ENCODE measurements at regions not wholly inside any gene's neighbourhood (a gene's known extent, or its start where the extent isn't known, plus 50 kb on each side); places are given as distances from the start of the nearest gene placed in this dataset.

DNA sequence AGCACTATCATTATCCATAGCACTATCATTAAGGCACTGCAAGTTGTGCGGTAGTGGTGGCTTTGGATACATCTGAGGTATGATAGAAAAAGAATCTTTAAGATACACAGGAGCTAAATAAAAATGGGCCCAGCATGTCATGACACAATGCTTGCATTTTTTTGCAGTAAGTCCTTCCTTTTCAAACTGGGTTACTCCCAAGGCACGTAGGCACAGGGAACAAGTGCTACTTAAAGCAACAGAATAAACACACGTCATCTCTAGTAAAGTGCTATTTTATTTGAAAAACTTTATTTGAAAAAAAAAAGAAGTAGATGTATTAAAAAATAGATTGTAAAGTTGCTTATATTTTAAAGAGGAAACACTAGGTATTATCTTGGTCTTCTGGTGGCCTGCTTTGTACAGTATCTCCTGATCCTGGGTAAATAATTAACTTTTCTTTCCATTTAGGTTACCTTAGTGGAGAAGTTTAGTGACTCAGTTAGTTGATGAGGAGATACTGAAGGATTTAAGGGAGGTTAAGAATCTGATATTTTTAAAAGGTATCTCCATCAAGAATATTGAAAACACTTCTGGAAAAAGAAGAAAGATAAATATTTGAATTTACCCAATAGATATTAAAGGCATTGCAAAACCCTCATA, 129.6 kb downstream of the EDN1 start:
- DNase-seq (ENCODE audit: low read depth, low spot score) = peak; percentile 81
- peak overlapping the region; percentile 80 for H3K27ac ChIP-seq

DNA sequence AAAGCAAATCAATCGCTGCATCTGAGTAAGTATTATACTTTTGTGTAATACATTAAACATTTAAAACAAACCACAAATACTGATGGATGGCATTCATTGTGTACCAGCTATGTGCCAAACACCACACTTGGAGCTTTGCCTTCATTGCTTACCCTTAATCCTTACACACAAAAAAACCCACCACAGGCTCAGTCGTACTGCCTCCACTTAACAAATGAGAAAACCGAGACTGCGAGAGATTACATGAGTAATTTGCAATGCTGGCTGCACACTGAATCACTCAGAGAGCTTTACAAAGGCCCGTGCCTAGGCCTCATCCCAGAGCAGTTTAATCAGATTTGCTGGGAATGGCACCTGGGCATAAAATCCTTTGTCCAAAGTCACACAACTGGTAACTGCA, 130.5 kb downstream of the EDN1 start:
- peak overlapping the region; percentile 80 for H3K27ac ChIP-seq
- peak; percentile 96 for DNase-seq (ENCODE audit: low read depth, low spot score)

DNA sequence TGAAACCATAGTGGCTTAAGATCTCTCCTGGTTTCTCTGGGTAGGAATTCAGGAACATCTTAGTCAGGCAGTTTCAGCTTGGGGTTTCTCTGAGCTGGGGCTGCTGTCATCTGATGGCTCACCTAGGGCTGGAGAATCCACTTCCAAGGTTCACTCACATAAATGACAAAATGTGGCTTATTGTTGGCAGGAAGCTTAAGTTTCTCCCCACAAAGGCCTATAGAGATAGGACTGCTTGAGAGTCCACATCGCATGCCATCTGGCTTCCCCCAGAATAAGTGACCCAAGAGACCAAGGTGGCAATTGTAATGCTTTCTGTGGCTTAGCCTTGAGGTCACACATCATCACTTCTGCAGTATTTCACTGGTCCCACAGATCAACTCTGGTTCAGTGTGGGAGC, 131.4 kb downstream of the EDN1 start:
- peak overlapping the region; percentile 80 for H3K27ac ChIP-seq
- DNase-seq (ENCODE audit: low read depth, low spot score) = no peak

DNA sequence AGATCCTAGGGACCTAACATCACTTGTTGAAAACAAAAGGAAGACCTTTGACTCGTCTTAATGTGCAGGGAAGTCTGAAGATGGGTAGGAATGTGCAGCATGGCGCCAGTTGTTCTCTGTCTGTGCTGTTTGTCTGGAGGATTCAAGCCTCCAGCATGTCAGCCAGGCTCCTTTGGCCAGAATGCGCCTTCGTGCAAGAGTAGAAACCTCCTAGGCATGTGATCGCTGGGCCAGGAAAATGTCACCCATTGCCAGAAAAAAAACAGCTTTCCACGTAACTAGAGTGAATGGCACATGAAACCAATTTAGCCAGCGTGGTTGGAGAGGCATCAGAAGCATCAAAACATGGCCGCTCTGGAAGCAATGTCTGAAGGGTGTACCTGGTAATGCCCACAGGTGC, 132.7 kb downstream of the EDN1 start:
- no peak for DNase-seq (ENCODE audit: low read depth, low spot score)

DNA sequence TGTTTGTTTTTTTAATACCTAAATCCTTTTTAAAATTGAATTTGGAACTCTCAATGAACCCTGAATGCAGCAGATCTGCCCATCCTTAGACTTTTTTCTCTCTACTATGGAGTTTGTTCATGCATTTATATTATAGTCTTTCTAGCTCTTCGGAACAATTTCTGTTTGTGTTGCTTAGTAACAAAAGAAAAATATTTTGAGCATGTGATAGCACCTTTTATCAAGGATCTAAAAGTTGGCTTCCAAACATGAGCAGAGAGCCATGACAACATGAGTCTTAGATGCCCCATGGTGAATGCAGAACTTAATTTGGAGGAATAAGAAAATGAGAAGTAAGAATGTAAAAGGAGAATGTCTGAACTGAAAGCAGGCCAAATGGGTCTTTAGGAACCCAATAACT, 133.7 kb downstream of the EDN1 start:
- no peak overlapping the region for H3K27ac ChIP-seq
- no peak for DNase-seq (ENCODE audit: low read depth, low spot score)

More for the DNA sequence above, 132.7 kb downstream of the EDN1 start:
- no peak overlapping the region for H3K27ac ChIP-seq

DNA sequence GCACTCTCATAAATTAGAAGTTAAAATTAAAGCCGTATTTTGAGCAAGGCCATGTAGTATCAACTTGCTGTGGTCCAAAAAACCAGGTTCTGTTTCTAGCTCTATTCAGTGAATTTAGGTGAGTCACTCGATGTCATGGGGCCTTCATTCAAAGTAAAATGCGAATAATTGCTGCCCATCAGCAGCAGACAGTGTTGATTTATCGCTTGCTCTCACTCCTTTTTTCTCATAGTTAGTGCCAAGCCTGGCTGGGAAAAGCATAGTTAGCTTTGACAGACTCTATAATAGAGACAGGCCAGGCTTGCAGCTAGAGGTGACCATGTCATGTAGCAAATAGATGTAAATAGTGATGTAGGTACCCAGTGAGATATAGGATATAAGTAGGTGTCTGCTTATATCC, 136.0 kb downstream of the EDN1 start:
- DNase-seq (ENCODE audit: low read depth, low spot score) = no peak
- H3K27ac ChIP-seq = no peak overlapping the region

DNA sequence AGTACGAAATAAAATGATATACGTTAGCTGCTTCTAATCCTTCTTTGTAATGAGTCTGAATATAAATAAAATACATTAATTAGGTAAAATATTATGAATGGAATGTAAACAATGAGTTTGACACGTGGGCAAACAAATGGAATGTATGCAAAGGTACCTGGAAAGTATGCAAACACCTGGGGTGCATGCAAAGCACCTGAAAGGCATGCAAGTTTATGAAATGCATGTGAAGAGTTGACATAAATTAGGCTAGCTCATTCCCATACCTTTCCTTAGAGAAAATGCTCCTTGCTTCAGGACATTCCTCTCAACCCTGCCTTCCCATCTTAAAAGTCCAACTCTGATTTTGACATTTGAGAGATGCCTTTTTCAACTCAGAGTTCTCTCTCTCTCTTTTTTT, 140.9 kb downstream of the EDN1 start:
- no peak for DNase-seq (ENCODE audit: low read depth, low spot score)
- H3K27ac ChIP-seq = no peak overlapping the region

DNA sequence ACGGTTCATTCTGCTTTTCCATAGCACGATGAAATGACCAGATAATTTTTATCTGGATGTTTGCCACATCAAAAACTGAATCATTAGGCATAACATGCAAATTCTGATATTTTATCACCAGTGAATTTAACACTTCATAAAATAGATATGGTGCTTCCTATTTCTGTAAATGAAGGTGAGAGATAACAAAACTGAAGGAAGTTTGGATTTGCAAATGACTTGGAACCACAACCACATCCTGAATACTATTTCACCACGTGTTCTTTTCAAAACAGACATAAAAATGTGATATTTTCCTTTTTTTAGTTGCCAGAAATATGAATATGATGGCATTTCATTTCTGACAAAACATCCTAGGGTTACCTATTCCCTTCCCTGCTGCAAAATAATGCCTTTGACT, 146.1 kb downstream of the EDN1 start:
- no peak for DNase-seq (ENCODE audit: low read depth, low spot score)
- H3K27ac ChIP-seq = no peak overlapping the region

DNA sequence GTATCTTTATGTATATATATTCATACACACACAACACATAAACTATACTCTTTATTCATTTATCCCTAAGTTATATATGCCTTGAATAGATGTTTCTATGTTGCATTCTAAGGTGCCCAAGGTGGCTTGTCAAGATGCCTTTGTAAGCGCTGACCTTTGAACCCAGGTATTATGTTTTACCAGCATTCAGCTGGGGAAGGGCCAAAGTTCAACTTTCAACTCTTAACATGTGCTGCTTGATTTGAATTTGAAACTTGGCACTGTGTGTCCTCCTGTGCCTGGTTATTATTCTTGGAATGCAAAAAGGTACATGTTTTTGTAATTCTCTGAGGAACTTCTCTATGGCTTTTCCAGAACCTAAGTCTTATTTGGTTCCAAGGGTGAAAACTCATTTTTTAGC, 146.5 kb downstream of the EDN1 start:
- DNase-seq (ENCODE audit: low read depth, low spot score) = no peak
- H3K27ac ChIP-seq = no peak overlapping the region

DNA sequence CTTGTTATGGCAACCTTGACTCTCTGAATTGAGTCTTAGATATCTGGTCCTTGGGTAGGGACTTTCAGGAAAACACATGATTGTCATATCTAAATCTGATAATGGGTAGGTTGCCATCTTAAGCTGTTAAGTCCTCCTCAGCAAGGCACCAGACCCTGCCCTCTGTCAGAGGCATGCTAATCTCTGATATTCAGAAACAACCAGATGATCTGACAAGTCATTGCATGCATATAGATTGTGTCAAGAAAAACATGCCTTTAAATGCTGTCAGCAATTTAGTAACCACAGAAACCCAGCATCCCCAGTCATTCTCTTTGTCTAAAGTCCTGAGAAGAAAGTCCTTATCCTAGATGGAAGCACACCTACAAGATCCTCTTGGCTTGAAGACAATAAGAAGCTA, 149.1 kb downstream of the EDN1 start:
- H3K27ac ChIP-seq = no peak overlapping the region
- DNase-seq (ENCODE audit: low read depth, low spot score) = peak; percentile 68

DNA sequence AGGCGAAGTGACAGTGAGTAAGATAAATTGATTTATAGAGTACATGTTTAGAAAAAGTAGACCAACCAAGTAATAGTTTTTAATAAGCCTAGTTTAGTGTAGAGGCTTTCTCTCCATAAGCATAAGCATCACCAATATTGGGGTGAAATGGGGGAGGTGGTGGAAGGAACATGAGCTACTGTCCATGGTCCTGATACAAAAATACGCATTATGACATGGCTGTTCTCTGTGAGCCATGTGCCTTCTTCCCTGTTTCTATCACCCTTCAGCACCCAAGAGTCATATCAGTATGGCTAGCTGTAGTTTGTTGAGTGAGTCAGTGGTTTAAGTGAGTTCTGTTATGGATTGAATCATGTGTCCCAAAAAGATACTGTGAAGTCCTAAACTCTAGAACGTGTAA, 150.8 kb downstream of the EDN1 start:
- H3K27ac ChIP-seq = no peak overlapping the region
- no peak for DNase-seq (ENCODE audit: low read depth, low spot score)

DNA sequence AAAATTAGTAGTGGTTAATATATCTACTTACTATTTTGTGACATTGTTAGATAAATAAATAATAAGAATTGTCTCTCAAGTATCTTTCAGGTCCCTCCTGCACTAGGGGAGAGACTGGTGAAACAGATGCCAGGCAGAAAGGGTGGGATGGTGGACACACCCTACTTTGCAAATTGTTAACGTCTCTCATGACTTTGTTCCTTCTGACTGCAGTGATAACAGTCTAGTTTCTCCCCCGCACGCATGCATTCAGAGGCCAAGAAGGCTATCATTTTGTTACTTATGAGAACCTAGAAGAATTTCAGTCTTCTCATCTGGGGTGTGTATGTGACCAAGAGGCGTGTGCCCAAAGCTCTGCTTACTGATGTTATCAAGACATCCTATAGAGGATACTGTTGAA, 152.3 kb downstream of the EDN1 start:
- no peak for DNase-seq (ENCODE audit: low read depth, low spot score)
- no peak overlapping the region for H3K27ac ChIP-seq

DNA sequence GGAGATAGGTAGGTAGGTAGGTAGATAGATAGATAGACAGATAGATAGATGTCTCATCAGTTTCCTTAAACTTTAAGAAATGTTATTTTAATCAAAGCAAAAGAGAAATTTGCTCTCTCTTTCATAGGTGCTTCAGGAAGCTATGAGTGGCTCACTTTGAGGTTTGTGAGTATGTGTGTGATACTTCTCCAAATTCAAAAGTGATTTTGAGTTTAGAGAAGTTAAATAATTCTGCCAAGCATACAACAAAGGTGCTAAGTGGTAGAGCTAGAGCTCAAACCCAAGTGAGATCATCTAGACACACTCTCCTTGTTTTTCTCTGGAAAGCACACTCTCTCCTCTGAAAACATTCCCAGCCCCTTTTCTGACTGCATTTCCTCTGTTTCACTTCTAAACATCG, 156.2 kb downstream of the EDN1 start:
- H3K27ac ChIP-seq = no peak overlapping the region
- DNase-seq (ENCODE audit: low read depth, low spot score) = no peak

DNA sequence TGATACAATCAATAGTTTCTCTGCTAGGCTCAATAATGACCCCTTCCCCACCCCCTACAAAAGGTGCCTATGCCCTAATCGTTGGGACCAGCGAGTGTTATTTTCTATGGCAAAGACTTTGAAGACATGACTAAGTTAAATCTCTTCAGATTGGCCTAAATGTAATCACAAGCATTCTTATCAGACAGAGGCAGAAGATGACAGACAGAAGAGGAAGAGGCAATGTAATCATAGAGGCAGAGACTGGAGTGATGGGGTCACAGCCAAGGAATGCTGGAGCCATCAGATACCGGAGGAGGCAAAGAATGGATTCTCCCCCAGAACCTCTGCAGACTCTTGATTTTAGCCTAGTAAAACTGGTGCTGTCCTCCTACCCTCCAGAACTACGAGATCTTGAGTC, 159.3 kb downstream of the EDN1 start:
- no peak for DNase-seq (ENCODE audit: low read depth, low spot score)
- no peak overlapping the region for H3K27ac ChIP-seq

DNA sequence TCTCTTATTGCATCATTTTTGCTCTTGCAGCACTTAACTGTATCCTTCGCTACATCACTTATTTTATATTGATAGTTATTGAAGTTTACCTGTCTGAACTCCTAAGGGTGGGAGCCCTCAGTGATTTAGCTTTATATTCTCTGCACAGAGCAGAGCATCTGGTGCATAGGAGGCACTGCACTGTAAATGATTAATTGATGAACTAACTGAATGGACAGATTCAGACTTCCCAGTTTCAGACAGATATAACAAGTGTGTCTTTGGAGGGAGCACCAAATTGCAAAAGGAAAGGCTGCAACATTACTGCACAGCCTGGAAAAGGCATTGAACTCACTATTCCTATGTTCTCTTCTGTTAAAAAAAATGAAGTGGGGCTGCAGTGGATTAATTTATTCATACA, 160.3 kb downstream of the EDN1 start:
- H3K27ac ChIP-seq = no peak overlapping the region
- no peak for DNase-seq (ENCODE audit: low read depth, low spot score)

DNA sequence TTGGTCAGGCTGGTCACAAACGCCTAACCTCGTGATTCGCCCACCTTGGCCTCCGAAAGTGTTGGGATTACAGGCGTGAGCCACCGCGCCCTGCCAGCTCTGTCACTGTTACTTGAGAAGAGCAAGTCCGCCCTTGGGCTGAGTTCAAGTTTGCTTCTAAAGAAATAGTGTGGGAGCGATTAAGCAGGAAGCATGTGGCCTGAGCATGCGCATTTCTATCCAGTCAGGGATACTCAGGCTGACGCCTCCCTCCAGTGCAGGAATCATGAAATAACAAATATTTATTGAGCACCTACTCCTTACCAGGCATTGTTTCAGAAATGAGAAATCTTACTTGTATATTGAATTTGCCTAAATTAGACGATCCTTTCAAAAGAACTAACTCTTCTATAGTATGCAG, 166.2 kb downstream of the EDN1 start:
- DNase-seq (ENCODE audit: low read depth, low spot score) = no peak

DNA sequence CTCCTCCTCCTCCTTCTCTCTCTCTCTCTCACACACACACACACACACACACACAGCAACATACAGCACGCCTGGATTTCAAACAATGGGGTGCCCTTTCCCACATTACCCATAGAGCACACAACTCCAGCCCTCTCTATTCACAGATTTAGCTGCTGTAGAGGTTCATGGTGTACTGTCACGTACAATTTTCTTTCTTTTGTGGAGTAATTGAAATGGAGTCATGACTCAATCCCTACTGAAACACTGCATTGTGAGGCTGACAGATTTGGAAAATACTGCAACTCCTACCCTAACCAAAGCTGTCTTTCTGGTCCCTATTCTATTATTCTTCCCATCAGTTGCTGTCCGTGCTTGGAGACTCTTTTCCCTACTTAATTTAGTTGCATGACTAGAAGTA, 166.9 kb downstream of the EDN1 start:
- no peak overlapping the region for H3K27ac ChIP-seq
- DNase-seq (ENCODE audit: low read depth, low spot score) = no peak

More for the DNA sequence above, 166.2 kb downstream of the EDN1 start:
- H3K27ac ChIP-seq = no peak overlapping the region

DNA sequence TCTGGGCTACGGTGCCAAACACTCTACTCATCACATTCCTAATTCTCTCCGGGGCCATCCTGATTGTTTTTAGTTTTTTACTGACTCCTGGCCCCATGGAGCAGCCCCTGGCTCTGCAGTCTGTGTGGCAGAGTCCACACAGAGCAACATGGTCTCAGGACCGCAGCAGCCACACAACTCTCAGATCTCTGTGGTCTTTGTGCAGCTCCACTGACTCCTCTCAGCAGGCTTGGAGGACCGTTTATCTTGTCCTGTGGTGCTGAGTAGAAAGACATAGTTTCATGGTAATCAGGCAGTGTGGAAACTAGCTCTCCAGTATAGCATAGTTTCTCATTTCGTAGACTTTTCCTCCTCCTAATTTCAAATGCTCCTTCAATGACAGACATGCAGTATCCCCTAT, 168.4 kb downstream of the EDN1 start:
- H3K27ac ChIP-seq = no peak overlapping the region
- no peak for DNase-seq (ENCODE audit: low read depth, low spot score)

DNA sequence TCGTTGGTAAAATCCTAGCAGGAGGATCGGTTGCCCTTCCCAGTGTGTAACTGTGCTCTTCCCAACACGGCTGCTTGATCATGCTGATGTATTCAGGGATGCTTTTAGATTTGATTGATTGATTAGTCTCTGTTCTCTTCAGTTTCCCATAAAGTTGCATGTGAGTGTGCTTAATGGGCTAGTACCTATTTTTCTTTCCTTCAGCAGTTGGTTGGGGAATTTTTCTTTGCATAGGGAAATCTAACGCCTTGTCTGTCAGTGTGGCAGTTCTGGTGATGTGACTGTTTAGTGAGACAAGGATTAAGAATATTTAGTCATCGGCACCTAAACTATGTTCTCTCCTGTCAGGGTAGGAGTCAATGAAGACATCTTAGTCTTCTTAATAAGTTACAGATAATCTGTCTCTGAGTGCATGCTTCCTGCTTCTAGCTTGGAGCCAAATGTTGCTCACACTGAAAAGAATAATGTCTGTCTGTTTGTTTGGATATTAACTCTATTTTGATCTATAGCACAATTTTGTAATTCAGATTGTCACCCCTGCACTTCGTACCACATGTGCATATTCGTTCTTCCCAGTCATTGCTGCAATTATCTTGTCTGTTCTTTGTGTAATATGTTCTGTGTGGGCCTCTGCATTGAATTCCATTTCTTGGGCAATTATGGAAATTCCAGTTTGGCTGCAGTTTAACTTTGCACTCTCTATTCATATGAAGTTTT, 169.9 kb downstream of the EDN1 start:
- H3K27ac ChIP-seq = no peak overlapping the region
- no peak for DNase-seq (ENCODE audit: low read depth, low spot score)

DNA sequence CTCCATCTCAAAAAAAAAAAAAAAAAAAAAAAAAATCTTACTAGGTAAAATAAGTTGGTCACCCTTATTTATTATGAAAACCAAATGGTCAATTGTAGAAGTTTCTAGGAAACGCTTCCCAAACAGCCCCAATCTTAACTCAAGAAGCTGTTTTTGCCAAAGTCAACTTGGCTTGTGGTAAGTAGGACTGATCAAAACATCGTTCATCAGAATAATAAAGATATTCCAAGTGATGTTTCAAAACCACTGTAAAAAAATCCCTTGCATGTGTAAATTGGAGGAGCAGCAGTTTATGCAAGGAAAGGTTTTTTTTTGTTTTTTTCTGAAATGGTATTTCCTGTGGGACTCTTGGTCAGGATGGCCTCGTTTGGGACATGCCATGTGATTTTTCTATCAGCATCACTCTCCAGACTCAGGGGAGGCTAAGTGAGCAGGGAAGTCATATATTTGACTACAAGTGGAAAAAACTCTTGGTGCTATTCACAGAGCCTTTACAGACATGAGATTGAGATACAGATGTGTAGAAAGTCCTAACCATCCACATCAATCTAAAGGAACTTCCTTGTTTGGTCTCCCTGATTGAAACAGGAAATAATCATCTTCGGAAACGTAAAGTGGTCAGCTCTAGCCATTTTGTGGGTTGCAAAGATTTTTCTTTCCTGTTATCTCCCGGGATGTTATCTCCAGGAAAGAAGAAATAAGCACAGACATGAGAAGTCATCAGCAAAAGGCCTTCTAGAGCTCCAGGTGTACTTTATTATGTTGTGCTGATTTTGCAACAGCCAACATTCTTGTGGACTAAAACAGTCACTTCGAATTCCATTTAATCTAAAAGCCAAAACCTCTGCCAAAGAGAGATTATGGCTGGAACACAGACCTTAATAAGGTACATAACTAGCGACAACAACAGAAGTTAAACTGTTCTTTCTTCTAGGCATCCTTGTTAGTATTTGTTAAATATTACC, 177.8 kb downstream of the EDN1 start:
- H3K27ac ChIP-seq = peak overlapping the region; percentile 16
- no peak for DNase-seq (ENCODE audit: low read depth, low spot score)

DNA sequence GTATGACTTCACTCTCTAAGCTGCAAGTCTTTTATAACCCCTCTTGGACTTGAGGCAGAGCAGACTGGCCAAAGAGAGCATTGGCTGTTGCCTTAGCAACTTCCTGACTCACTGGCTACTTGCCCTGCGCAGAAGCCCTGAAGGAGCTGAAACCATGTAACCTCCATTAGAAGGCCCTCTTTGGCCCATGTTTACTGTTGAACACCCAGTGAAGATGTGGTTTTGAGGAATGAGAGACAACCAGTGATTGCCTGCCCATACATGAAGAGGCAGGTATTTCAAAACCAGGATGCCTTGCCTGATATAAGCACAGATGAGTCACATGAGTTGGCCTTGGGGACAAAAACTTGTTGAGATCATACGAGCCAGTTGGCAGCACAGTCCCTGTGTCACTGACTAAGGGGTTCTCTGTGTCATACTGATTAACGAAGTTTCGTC, 182.5 kb downstream of the EDN1 start:
- DNase-seq (ENCODE audit: low read depth, low spot score) = peak; percentile 100
- H3K27ac ChIP-seq = peak overlapping the region; percentile 90

Measured in epithelial cell of prostate (primary cell).